Adrenal gland (tissue), 5 donors: ENCODE measurements at regions not wholly inside any gene's neighbourhood (a gene's known extent, or its start where the extent isn't known, plus 50 kb on each side); places are given as distances from the start of the nearest gene placed in this dataset.

Experiments used
- POLR2A ChIP-seq, 2 donors: fragments of 450-650 bp; IDR thresholded peaks; one replicate each; pipeline ENCODE4 v1.6.1; 2017; ENCODE audit warnings: antibody characterized with exemption in 2 of 2, mild to moderate bottlenecking in 2 of 2, moderate library complexity in 1 of 2
- TF ChIP-seq, protein P1 (sequence below), 6 experiments: fragments of 450-650 bp in 4 of 6; fragments of 200-600 bp in 2 of 6; sonication (generic) in 1 of 6; IDR thresholded peaks; 1 replicate in 5 of 6; 2 replicates in 1 of 6; pipeline versions ENCODE4 v1.5.1 to v1.8.0; 2016 to 2021; ENCODE audit warnings: antibody characterized with exemption in 6 of 6, mild to moderate bottlenecking in 2 of 6, moderate library complexity in 1 of 6
- donor health status: DM: no; HTN: no; CAD: no.

DNA sequence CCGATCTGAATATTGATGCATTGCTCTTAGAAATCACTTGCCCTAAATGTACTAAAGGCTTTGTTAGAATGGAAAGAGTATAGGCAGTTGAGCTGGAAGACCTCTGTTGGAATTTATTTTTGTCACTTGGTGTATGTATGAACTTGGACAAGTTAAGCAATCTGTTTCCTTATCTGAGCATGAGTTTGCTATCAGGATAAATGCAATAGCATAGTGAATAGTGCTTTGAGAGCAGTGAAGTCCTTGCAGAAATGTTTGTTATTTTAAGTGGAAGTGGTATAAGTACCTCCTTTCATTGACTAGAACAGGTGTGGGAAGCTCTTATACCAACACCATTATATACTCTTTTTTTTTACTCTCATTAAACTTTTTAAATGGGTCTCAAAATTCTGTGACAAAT lies 146.4 kb upstream of the ONECUT1 start:
- no peak for TF ChIP-seq POLR2A (IDR thresholded peaks at IDR 0.05)
- TF ChIP-seq, protein P1, sequence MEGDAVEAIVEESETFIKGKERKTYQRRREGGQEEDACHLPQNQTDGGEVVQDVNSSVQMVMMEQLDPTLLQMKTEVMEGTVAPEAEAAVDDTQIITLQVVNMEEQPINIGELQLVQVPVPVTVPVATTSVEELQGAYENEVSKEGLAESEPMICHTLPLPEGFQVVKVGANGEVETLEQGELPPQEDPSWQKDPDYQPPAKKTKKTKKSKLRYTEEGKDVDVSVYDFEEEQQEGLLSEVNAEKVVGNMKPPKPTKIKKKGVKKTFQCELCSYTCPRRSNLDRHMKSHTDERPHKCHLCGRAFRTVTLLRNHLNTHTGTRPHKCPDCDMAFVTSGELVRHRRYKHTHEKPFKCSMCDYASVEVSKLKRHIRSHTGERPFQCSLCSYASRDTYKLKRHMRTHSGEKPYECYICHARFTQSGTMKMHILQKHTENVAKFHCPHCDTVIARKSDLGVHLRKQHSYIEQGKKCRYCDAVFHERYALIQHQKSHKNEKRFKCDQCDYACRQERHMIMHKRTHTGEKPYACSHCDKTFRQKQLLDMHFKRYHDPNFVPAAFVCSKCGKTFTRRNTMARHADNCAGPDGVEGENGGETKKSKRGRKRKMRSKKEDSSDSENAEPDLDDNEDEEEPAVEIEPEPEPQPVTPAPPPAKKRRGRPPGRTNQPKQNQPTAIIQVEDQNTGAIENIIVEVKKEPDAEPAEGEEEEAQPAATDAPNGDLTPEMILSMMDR (IDR thresholded peaks at IDR 0.05), result no peak
